Retinal pigment epithelial cell (primary cell): ENCODE measurements at regions not wholly inside any gene's neighbourhood (a gene's known extent, or its start where the extent isn't known, plus 50 kb on each side); places are given as distances from the start of the nearest gene placed in this dataset.
A peak's percentile ranks its signal among the peaks of the same experiment; 100 is the strongest.
"Not testable (repeated sequence)": the region's sequence is repeated elsewhere in the genome, so short reads cannot be mapped to it uniquely, and the experiment has no call there.

Experiments
- DNase-seq: peaks from one replicate; pipeline ENCODE4 v3.0.0-alpha.2; 2010; ENCODE audit warnings: low read depth
- H3K4me3 ChIP-seq: 2 replicates; pipeline ENCODE4 v1.5.1; 2011; ENCODE audit warnings: mild to moderate bottlenecking, low read length, control low read depth, moderate library complexity
- CTCF ChIP-seq: conservative IDR thresholded peaks from 2 replicates; pipeline ENCODE4 v1.5.1; 2011; ENCODE audit warnings: low read depth, low read length, control low read depth, inconsistent platforms

- H3K4me3 ChIP-seq = no peak overlapping the region
- TF ChIP-seq CTCF = no peak
- peak; percentile 58 for DNase-seq
Measured at GRCh38 chr5:152051499-152052454, 127.1 kb upstream of the GLRA1 start.

GRCh38 chr5:152046361-152046760, 121.7 kb upstream of the GLRA1 start:
- no peak for DNase-seq
- H3K4me3 ChIP-seq = no peak overlapping the region
- TF ChIP-seq CTCF = no peak

- H3K4me3 ChIP-seq, DNase-seq: not testable (repeated sequence)
Measured at GRCh38 chr5:152038856-152039255, 114.2 kb upstream of the GLRA1 start.

- not testable (repeated sequence) for DNase-seq, H3K4me3 ChIP-seq
Measured at GRCh38 chr5:152026328-152027024, 101.8 kb upstream of the GLRA1 start.

- TF ChIP-seq CTCF = no peak
- no peak overlapping the region for H3K4me3 ChIP-seq
- no peak for DNase-seq
Measured at GRCh38 chr5:152016421-152016820, 91.8 kb upstream of the GLRA1 start.

- H3K4me3 ChIP-seq = no peak overlapping the region
- no peak for TF ChIP-seq CTCF
- DNase-seq = no peak
Measured at GRCh38 chr5:152007653-152008335, 83.1 kb upstream of the GLRA1 start.

- H3K4me3 ChIP-seq = no peak overlapping the region
- DNase-seq = no peak
- no peak for TF ChIP-seq CTCF
Measured at GRCh38 chr5:152004095-152004494, 79.4 kb upstream of the GLRA1 start.
